GM12892 (cell line): ENCODE measurements at regions not wholly inside any gene's neighbourhood (a gene's known extent, or its start where the extent isn't known, plus 50 kb on each side); places are given as distances from the start of the nearest gene placed in this dataset.

Experiments used
- DNase-seq: peaks from one replicate; pipeline ENCODE4 v3.0.0; 2011; ENCODE audit not compliant: insufficient read length
- FAIRE-seq: peaks from 2 replicates; lab custom pipeline; 2011; peaks lifted over from hg19 to GRCh38; lab: Jason Lieb, UNC
- POLR2A ChIP-seq: IDR thresholded peaks from 2 replicates; pipeline ENCODE4 v1.6.1; 2011; ENCODE audit warnings: low read depth, low read length, control low read depth
- POLR2AphosphoS5 ChIP-seq: IDR thresholded peaks from 2 replicates; pipeline ENCODE4 v1.6.1; 2011; ENCODE audit warnings: low read depth, low read length, control low read depth
- TAF1 ChIP-seq: IDR thresholded peaks from 2 replicates; pipeline ENCODE4 v1.6.1; 2011; ENCODE audit warnings: low read depth, mild to moderate bottlenecking, control low read depth, low read length, borderline replicate concordance

GRCh38 chr18:73954268-73954667 is 193.4 kb downstream of the FBXO15 start:
- FAIRE-seq: no peak
- no peak for TF ChIP-seq POLR2AphosphoS5
- TF ChIP-seq POLR2A: no peak
- no peak for TF ChIP-seq TAF1
- DNase-seq: no peak

GRCh38 chr18:73952296-73952946 is 195.2 kb downstream of the FBXO15 start:
- FAIRE-seq: no peak
- TF ChIP-seq POLR2AphosphoS5 (no peak), POLR2A (no peak), TAF1 (no peak)
- no peak for DNase-seq

- FAIRE-seq (no peak), DNase-seq (no peak)
- no peak for TF ChIP-seq POLR2AphosphoS5
- TF ChIP-seq TAF1: no peak
- TF ChIP-seq POLR2A: no peak
Measured at GRCh38 chr18:73950116-73950700, 197.4 kb downstream of the FBXO15 start.

- DNase-seq (no peak), FAIRE-seq (no peak)
- TF ChIP-seq POLR2AphosphoS5 (no peak), POLR2A (no peak), TAF1 (no peak)
Measured at GRCh38 chr18:73948497-73948896, 199.1 kb downstream of the FBXO15 start.

GRCh38 chr18:73948084-73948483 is 199.6 kb downstream of the FBXO15 start:
- DNase-seq: no peak
- FAIRE-seq: no peak
- no peak for TF ChIP-seq TAF1
- TF ChIP-seq POLR2AphosphoS5: no peak
- no peak for TF ChIP-seq POLR2A

GRCh38 chr18:73947180-73947921 is 200.3 kb downstream of the FBXO15 start:
- no peak for DNase-seq
- TF ChIP-seq POLR2AphosphoS5 (no peak), TAF1 (no peak), POLR2A (no peak)
- FAIRE-seq: no peak

- FAIRE-seq (no peak), DNase-seq (no peak)
- TF ChIP-seq TAF1 (no peak), POLR2A (no peak), POLR2AphosphoS5 (no peak)
Measured at GRCh38 chr18:73945130-73945792, 202.4 kb downstream of the FBXO15 start.

GRCh38 chr18:73944715-73945114 is 202.9 kb downstream of the FBXO15 start:
- no peak for DNase-seq
- TF ChIP-seq TAF1 (no peak), POLR2A (no peak), POLR2AphosphoS5 (no peak)
- FAIRE-seq: no peak

GRCh38 chr18:73943763-73944162 is 203.9 kb downstream of the FBXO15 start:
- no peak for FAIRE-seq
- DNase-seq: no peak
- TF ChIP-seq POLR2AphosphoS5 (no peak), TAF1 (no peak), POLR2A (no peak)

GRCh38 chr18:73942956-73943355 is 204.7 kb downstream of the FBXO15 start:
- FAIRE-seq (no peak), DNase-seq (no peak)
- TF ChIP-seq POLR2A (no peak), TAF1 (no peak), POLR2AphosphoS5 (no peak)

GRCh38 chr18:73942081-73942625 is 205.5 kb downstream of the FBXO15 start:
- FAIRE-seq (no peak), DNase-seq (no peak)
- TF ChIP-seq POLR2AphosphoS5 (no peak), POLR2A (no peak), TAF1 (no peak)
